ENCODE measurements at regions not wholly inside any gene's neighbourhood (a gene's known extent, or its start where the extent isn't known, plus 50 kb on each side); places are given as distances from the start of the nearest gene placed in this dataset.
A peak's percentile ranks its signal among the peaks of the same experiment; 100 is the strongest.

- Mint-ChIP-seq H3K27ac (peak overlapping the region; percentile 25), H3K36me3 (peaks cover 1% of the 10 kb centered on the region), H3K4me1 (peaks cover 14% of the 10 kb centered on the region), H3K27me3 (ENCODE audit: low read depth) (no peaks in the 10 kb centered on the region), H3K4me3 (no peak overlapping the region), H3K9me3 (peaks cover 2% of the 10 kb centered on the region)
- TF ChIP-seq, protein P1, sequence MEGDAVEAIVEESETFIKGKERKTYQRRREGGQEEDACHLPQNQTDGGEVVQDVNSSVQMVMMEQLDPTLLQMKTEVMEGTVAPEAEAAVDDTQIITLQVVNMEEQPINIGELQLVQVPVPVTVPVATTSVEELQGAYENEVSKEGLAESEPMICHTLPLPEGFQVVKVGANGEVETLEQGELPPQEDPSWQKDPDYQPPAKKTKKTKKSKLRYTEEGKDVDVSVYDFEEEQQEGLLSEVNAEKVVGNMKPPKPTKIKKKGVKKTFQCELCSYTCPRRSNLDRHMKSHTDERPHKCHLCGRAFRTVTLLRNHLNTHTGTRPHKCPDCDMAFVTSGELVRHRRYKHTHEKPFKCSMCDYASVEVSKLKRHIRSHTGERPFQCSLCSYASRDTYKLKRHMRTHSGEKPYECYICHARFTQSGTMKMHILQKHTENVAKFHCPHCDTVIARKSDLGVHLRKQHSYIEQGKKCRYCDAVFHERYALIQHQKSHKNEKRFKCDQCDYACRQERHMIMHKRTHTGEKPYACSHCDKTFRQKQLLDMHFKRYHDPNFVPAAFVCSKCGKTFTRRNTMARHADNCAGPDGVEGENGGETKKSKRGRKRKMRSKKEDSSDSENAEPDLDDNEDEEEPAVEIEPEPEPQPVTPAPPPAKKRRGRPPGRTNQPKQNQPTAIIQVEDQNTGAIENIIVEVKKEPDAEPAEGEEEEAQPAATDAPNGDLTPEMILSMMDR (IDR thresholded peaks at IDR 0.05; ENCODE audit: unreplicated experiment): no peak
- DNase-seq (ENCODE audit: low spot score in 2 of 2, unreplicated experiment in 2 of 2): no peak
These were observed 684.5 kb downstream of the PDHA2 start for GRCh38 chr4:96524311-96524875.

DNA sequence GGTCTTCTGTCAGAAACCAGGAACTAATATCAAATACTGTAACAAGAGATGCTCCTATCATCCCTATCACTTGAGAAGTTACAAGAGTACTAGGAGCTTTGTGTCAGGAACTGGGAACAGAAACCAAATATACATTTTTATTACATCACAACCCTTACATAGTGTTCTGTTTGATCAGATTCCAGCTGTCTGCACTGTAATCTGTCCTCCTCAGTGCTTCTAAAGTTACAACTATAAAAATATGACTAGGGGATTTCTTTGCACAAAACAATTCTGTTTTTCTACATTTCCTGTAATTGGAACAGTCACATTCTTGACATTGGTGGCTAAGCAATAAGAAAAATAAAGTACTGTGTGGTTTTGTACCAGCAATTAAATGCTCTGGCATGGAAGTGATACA is 686.0 kb downstream of the PDHA2 start:
- H3K4me3 Mint-ChIP-seq: no peak overlapping the region
- DNase-seq (ENCODE audit: low spot score in 2 of 2, unreplicated experiment in 2 of 2): no peak
- H3K27me3 Mint-ChIP-seq (ENCODE audit: low read depth): no peaks in the 10 kb centered on the region
- TF ChIP-seq, protein P1 (IDR thresholded peaks at IDR 0.05; ENCODE audit: unreplicated experiment): no peak
- peaks cover 1% of the 10 kb centered on the region for H3K36me3 Mint-ChIP-seq
- peaks cover 14% of the 10 kb centered on the region for H3K4me1 Mint-ChIP-seq
- H3K27ac Mint-ChIP-seq: peak overlapping the region; percentile 49
- H3K9me3 Mint-ChIP-seq: peaks cover 8% of the 10 kb centered on the region

- TF ChIP-seq, protein P1 (IDR thresholded peaks at IDR 0.05; ENCODE audit: unreplicated experiment): no peak
- Mint-ChIP-seq H3K36me3 (peaks cover 1% of the 10 kb centered on the region), H3K27ac (peak overlapping the region; percentile 49), H3K4me3 (no peak overlapping the region), H3K27me3 (ENCODE audit: low read depth) (no peaks in the 10 kb centered on the region), H3K4me1 (peaks cover 14% of the 10 kb centered on the region), H3K9me3 (peaks cover 11% of the 10 kb centered on the region)
- no peak for DNase-seq (ENCODE audit: low spot score in 2 of 2, unreplicated experiment in 2 of 2)
These were observed 686.7 kb downstream of the PDHA2 start for GRCh38 chr4:96526625-96527024.

GRCh38 chr4:96531836-96532235 is 691.9 kb downstream of the PDHA2 start:
- Mint-ChIP-seq H3K27ac (peak overlapping the region; percentile 43), H3K36me3 (peaks cover 1% of the 10 kb centered on the region), H3K27me3 (ENCODE audit: low read depth) (no peaks in the 10 kb centered on the region), H3K4me1 (peaks cover 1% of the 10 kb centered on the region), H3K9me3 (peaks cover 20% of the 10 kb centered on the region), H3K4me3 (no peak overlapping the region)
- TF ChIP-seq, protein P1 (IDR thresholded peaks at IDR 0.05; ENCODE audit: unreplicated experiment): no peak
- no peak for DNase-seq (ENCODE audit: low spot score in 2 of 2, unreplicated experiment in 2 of 2)

DNA sequence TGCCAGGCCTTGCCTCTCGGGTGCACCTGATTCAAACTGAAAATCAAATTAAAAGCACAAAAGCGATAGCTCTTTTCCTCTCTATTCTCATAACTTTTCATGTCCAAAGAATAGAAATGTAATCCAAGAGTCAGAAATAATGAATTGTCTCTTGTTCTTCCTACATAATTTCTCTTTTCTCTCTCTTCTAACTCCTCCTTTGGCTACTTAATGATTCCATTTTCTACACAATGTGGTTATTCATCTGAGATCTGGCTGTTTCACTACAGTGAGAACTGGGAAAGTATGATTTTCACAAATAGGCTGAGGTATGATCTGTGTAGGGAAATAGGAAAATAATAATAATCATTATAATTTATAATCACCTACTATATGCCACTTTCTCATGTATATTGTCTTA is 703.5 kb downstream of the PDHA2 start:
- peaks cover 41% of the 10 kb centered on the region for H3K4me1 Mint-ChIP-seq
- TF ChIP-seq, protein P1 (IDR thresholded peaks at IDR 0.05; ENCODE audit: unreplicated experiment): no peak

GRCh38 chr4:96558466-96558865 is 718.6 kb downstream of the PDHA2 start:
- Mint-ChIP-seq H3K9me3 (no peaks in the 10 kb centered on the region), H3K27ac (peak overlapping the region; percentile 19), H3K27me3 (ENCODE audit: low read depth) (no peaks in the 10 kb centered on the region), H3K4me3 (no peak overlapping the region), H3K36me3 (no peaks in the 10 kb centered on the region), H3K4me1 (peaks cover 4% of the 10 kb centered on the region)
- no peak for DNase-seq (ENCODE audit: low spot score in 2 of 2, unreplicated experiment in 2 of 2)
- TF ChIP-seq, protein P1 (IDR thresholded peaks at IDR 0.05; ENCODE audit: unreplicated experiment): no peak

More for the DNA sequence above, 703.5 kb downstream of the PDHA2 start:
- DNase-seq (ENCODE audit: low spot score in 2 of 2, unreplicated experiment in 2 of 2): no peak
- Mint-ChIP-seq H3K27ac (peak overlapping the region; percentile 45), H3K9me3 (peaks cover 3% of the 10 kb centered on the region), H3K27me3 (ENCODE audit: low read depth) (no peaks in the 10 kb centered on the region), H3K36me3 (no peaks in the 10 kb centered on the region), H3K4me3 (no peak overlapping the region)

All from mesothelial cell of epicardium (in vitro differentiated cells).